ENCODE measurements at regions not wholly inside any gene's neighbourhood (a gene's known extent, or its start where the extent isn't known, plus 50 kb on each side); places are given as distances from the start of the nearest gene placed in this dataset.
"Not testable (repeated sequence)": the region's sequence is repeated elsewhere in the genome, so short reads cannot be mapped to it uniquely, and the experiment has no call there.

DNA sequence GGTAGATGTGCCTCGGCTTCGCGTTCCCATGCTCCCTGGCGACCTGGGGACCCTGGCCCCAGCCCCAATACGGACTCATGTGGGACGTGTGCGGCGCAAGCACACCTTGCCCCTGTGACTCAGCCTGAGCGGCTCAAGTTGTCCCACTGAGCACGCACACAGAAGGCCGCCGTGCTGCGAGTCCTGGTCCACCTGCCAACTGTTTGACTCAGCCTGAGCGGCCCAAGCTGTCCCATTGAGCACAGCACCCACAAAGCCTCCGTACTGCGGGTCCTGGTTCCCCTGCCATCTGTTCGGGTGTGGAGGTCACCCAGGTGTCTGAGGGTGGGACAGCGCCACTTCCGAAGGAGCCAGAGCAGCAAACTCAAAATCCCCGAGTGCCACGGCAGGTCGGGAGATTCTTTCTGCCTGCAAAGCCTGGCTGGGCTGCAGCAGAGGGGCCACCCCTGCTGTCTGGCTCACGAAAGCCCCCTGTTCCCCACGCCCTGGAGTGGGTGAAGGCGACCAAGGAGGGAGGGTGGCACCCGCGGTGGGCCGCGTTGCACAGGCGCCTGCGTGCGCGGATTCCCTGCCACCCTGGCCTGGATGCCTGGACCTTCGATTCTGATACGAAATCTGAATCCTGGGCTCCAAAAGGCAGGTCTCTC, 362.6 kb upstream of the DEFB115 start:
- H3K9ac ChIP-seq (replicated peaks in 1 of 4; ENCODE audit: extremely low read depth in 1 of 4, low read depth in 3 of 4, low read length in 3 of 4); H3K79me1 ChIP-seq (ENCODE audit: low read depth, low read length); H2BK120ac ChIP-seq (replicated peaks; ENCODE audit: low read depth, low read length); CTCF ChIA-PET (ENCODE audit: partially characterized antibody); H3K36me3 ChIP-seq (ENCODE audit: control insufficient read depth in 2 of 4, insufficient read depth in 4 of 4, low read length in 3 of 4); H3K18ac ChIP-seq (ENCODE audit: extremely low read depth, low read length); H2AK5ac ChIP-seq (ENCODE audit: low read depth, low read length); H4K91ac ChIP-seq (replicated peaks; ENCODE audit: insufficient read length, low read length); H2BK12ac ChIP-seq (ENCODE audit: low read depth, low read length); H4K20me1 ChIP-seq (replicated peaks in 1 of 2; ENCODE audit: control insufficient read depth in 1 of 2, insufficient read depth in 2 of 2, low read length in 2 of 2); H3K27me3 ChIP-seq (replicated peaks in 1 of 4; ENCODE audit: control insufficient read depth in 3 of 4, extremely low read depth in 1 of 4, insufficient read depth in 3 of 4, low read length in 3 of 4); H4K5ac ChIP-seq (ENCODE audit: insufficient read length, low read depth, low read length); H3K79me2 ChIP-seq (ENCODE audit: control insufficient read depth in 1 of 2, insufficient read depth in 2 of 2, low read length in 2 of 2); H2BK15ac ChIP-seq (ENCODE audit: low read length); H4K8ac ChIP-seq (ENCODE audit: extremely low read depth, insufficient read depth, low read length); H3K4me1 ChIP-seq (replicated peaks in 1 of 4; ENCODE audit: control insufficient read depth in 3 of 4, insufficient read depth in 4 of 4, low read length in 3 of 4); POLR2A ChIA-PET (ENCODE audit: partially characterized antibody); H2BK5ac ChIP-seq (ENCODE audit: low read depth, low read length); H3K4ac ChIP-seq (replicated peaks; ENCODE audit: insufficient read length, low read depth, low read length); H3K23me2 ChIP-seq (ENCODE audit: low read depth, low read length); H3K14ac ChIP-seq (ENCODE audit: insufficient read length); H2AFZ ChIP-seq (ENCODE audit: low read length); H3K23ac ChIP-seq (ENCODE audit: insufficient read length); H3K56ac ChIP-seq (replicated peaks; ENCODE audit: insufficient read length, low read depth, low read length); FAIRE-seq; DNase-seq (ENCODE audit: low read depth in 1 of 2, low spot score in 2 of 2); H2BK20ac ChIP-seq (ENCODE audit: low read length); H3K27ac ChIP-seq (ENCODE audit: low read depth, low read length): not testable (repeated sequence)
- Histone ChIP-seq H3K9me3 (ENCODE audit: insufficient read depth in 2 of 2, low read depth in 1 of 2, low read length in 1 of 2) (peaks cover 20 to 61% of the 10 kb centered on the region in 2 experiments; a peak in 3 of 4 replicates), H3K4me2 (ENCODE audit: insufficient read depth in 1 of 2, low read depth in 2 of 2, low read length in 2 of 2) (peak overlapping the region in 1 of 2 experiments; percentile 86; a peak in 2 of 4 replicates), H3K4me3 (ENCODE audit: extremely low read depth in 1 of 4, insufficient read depth in 2 of 4, low read depth in 3 of 4, low read length in 4 of 4) (peak overlapping the region in 1 of 4 experiments; percentile 31; a peak in 1 of 8 replicates)
- 80% methylated on average over 23 of the region's 35 CpGs; no CpG with 5 or more reads in 1 of the 2 experiments for WGBS, 2 experiments (ENCODE audit: extremely low coverage in 1 of 2, insufficient coverage in 1 of 2, insufficient read length in 1 of 2, insufficient replicate concordance in 2 of 2, low coverage in 1 of 2, low lambda C conversion rate in 2 of 2, missing lambda C conversion rate in 1 of 2)

- H3K4me3 ChIP-seq (ENCODE audit: extremely low read depth in 1 of 4, insufficient read depth in 2 of 4, low read depth in 3 of 4, low read length in 4 of 4); H3K4me1 ChIP-seq (replicated peaks in 1 of 4; ENCODE audit: control insufficient read depth in 3 of 4, insufficient read depth in 4 of 4, low read length in 3 of 4); DNase-seq (ENCODE audit: low read depth in 1 of 2, low spot score in 2 of 2); H2BK120ac ChIP-seq (replicated peaks; ENCODE audit: low read depth, low read length); POLR2A ChIA-PET (ENCODE audit: partially characterized antibody); H2BK15ac ChIP-seq (ENCODE audit: low read length); H4K20me1 ChIP-seq (replicated peaks in 1 of 2; ENCODE audit: control insufficient read depth in 1 of 2, insufficient read depth in 2 of 2, low read length in 2 of 2); H3K56ac ChIP-seq (replicated peaks; ENCODE audit: insufficient read length, low read depth, low read length); H3K27ac ChIP-seq (ENCODE audit: low read depth, low read length); CTCF ChIA-PET (ENCODE audit: partially characterized antibody); H3K27me3 ChIP-seq (replicated peaks in 1 of 4; ENCODE audit: control insufficient read depth in 3 of 4, extremely low read depth in 1 of 4, insufficient read depth in 3 of 4, low read length in 3 of 4); H2AFZ ChIP-seq (ENCODE audit: low read length); H3K9ac ChIP-seq (replicated peaks in 1 of 4; ENCODE audit: extremely low read depth in 1 of 4, low read depth in 3 of 4, low read length in 3 of 4); H3K36me3 ChIP-seq (ENCODE audit: control insufficient read depth in 2 of 4, insufficient read depth in 4 of 4, low read length in 3 of 4); H2BK20ac ChIP-seq (ENCODE audit: low read length); H3K79me1 ChIP-seq (ENCODE audit: low read depth, low read length); H4K5ac ChIP-seq (ENCODE audit: insufficient read length, low read depth, low read length); H3K14ac ChIP-seq (ENCODE audit: insufficient read length); H3K23ac ChIP-seq (ENCODE audit: insufficient read length); H4K91ac ChIP-seq (replicated peaks; ENCODE audit: insufficient read length, low read length); H2BK5ac ChIP-seq (ENCODE audit: low read depth, low read length); H3K23me2 ChIP-seq (ENCODE audit: low read depth, low read length); H3K18ac ChIP-seq (ENCODE audit: extremely low read depth, low read length); H4K8ac ChIP-seq (ENCODE audit: extremely low read depth, insufficient read depth, low read length); H2AK5ac ChIP-seq (ENCODE audit: low read depth, low read length); FAIRE-seq; H3K4ac ChIP-seq (replicated peaks; ENCODE audit: insufficient read length, low read depth, low read length); H2BK12ac ChIP-seq (ENCODE audit: low read depth, low read length); H3K79me2 ChIP-seq (ENCODE audit: control insufficient read depth in 1 of 2, insufficient read depth in 2 of 2, low read length in 2 of 2): not testable (repeated sequence)
- Histone ChIP-seq H3K4me2 (ENCODE audit: insufficient read depth in 1 of 2, low read depth in 2 of 2, low read length in 2 of 2) (peak overlapping the region in 1 of 2 experiments; percentile 86; a peak in 1 of 4 replicates), H3K9me3 (ENCODE audit: insufficient read depth in 2 of 2, low read depth in 1 of 2, low read length in 1 of 2) (peaks cover 20 to 66% of the 10 kb centered on the region in 2 experiments; a peak in 3 of 4 replicates)
- WGBS, 2 experiments (ENCODE audit: extremely low coverage in 1 of 2, insufficient coverage in 1 of 2, insufficient read length in 1 of 2, insufficient replicate concordance in 2 of 2, low coverage in 1 of 2, low lambda C conversion rate in 2 of 2, missing lambda C conversion rate in 1 of 2), result 100% methylated on average over 1 of the region's 25 CpGs; no CpG with 5 or more reads in 1 of the 2 experiments
Observed at GRCh38 chr20:30895354-30895711, 362.1 kb upstream of the DEFB115 start.

Data from H1 (cell line).